ENCODE measurements at regions not wholly inside any gene's neighbourhood (a gene's known extent, or its start where the extent isn't known, plus 50 kb on each side); places are given as distances from the start of the nearest gene placed in this dataset.

DNA sequence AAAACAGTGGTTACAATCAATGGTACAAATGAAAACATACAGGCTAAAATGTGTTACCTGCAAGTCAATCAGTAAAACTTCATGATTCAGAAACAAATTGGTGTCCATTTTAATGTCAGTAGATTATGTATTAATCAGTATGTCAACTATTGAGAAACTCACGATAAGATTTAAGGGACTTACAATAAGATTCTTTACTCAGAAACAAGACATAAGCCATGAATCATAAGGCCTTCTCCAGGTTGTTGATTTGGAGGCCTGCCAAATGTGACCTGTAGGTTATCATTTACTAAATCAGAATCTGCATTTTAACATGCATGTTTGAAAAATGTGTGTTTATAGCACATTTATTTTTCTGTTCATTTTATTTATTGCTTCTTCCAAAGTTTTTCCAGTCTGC is 623.1 kb downstream of the CCDC85A start:
- TF ChIP-seq ZNF737 (CRISPR knock-in tag; IDR thresholded peaks at IDR 0.05; ENCODE audit: borderline replicate concordance) = no peak
- no peak for TF ChIP-seq BCLAF1 (IDR thresholded peaks at IDR 0.05)
- TF ChIP-seq CTCF (CRISPR knock-in tag; IDR thresholded peaks at IDR 0.05) = no peak
- TF ChIP-seq RAD21 (CRISPR knock-in tag; IDR thresholded peaks at IDR 0.05) = no peak
